Right lobe of liver (tissue), 4 donors: ENCODE measurements at regions not wholly inside any gene's neighbourhood (a gene's known extent, or its start where the extent isn't known, plus 50 kb on each side); places are given as distances from the start of the nearest gene placed in this dataset.

Experiments used
- CTCF ChIP-seq, 4 donors: fragments of 200-600 bp in 3 of 4; fragments of 450-650 bp in 1 of 4; IDR thresholded peaks; one replicate each; pipeline versions ENCODE4 v1.5.1 to v1.8.0; 2016 to 2022; ENCODE audit warnings: antibody characterized with exemption in 4 of 4, mild to moderate bottlenecking in 2 of 4
- POLR2A ChIP-seq: fragments of 450-650 bp; IDR thresholded peaks from one replicate; pipeline ENCODE4 v1.6.1; 2017; ENCODE audit warnings: antibody characterized with exemption, mild to moderate bottlenecking
- donor health status: DM: no; HTN: no; CAD: no.
- donor health status: DM: no; HTN: no; CAD: no.
- donor health status: DM: no; HTN: yes; CAD: no.

- TF ChIP-seq POLR2A = no peak
- TF ChIP-seq CTCF (IDR thresholded peaks at IDR 0.05) = no peak
Observed at GRCh38 chr1:196056966-196057365, 551.3 kb downstream of the KCNT2 start.
